ENCODE measurements at regions not wholly inside any gene's neighbourhood (a gene's known extent, or its start where the extent isn't known, plus 50 kb on each side); places are given as distances from the start of the nearest gene placed in this dataset.

DNA sequence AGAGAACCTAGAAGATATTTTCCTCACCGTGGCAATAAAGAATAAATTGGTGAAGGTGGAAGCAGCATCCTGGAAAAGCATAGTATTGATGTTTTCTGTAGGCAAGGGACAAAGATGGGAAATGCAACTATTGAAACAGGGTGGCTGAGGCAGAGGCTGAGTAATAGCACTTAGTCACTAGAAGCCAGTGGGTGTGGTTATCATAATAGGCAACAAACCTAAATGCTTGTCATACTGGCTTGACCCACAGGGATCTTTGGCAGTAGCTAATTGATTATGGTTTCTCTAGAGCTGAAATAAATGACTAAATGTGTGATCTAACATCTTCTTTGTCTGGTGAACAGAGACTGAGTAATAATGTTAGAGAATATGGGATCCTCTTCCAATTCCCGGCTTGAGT lies 353.6 kb upstream of the RPS6KA3 start:
- DNase-seq (ENCODE audit: low spot score): no peak

DNA sequence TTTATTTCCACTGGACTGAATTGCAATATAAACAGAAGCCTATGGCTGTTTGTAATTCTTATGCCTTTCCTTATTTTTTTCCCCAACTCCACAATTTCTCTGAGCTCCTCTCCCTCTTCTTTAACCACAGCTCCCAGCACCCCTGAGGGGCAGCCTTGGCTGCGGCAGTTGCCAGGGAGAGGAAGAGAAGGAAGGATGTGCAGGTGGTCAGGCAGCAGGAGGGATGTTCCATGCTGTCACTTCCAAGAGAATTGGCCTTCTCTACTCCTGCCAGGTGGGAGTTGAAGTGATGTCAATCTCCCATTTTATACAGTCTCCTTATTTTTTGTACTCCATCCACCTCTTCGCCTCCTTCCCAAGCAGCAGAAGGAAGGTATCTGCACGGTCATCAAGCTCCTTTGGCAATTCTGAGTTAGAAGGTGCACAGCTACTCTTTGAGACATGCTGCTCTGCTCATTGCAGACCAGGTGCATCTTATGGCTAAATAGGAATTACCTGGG lies 343.3 kb upstream of the RPS6KA3 start:
- DNase-seq (ENCODE audit: low spot score): peak; percentile 5

DNA sequence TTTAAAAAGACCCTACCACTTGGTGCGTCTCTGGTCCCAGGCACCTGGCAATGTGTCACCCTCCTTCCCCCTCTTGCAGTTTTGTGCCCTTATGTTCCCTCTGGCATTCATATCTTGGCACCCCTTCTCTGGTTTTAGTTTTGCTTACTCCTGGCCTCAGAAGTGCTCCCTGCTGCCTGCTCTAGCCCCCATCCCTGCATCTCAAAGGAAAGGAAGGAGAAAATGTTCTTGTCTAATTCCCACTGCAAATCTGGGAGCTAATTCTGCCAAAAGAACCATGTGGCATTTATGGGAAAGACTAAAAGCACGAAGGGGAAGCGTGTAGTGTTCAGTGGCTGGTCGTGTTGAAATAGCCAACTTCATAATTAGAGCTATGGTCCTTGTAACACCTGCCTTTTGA lies 340.1 kb upstream of the RPS6KA3 start:
- no peak for DNase-seq (ENCODE audit: low spot score)

DNA sequence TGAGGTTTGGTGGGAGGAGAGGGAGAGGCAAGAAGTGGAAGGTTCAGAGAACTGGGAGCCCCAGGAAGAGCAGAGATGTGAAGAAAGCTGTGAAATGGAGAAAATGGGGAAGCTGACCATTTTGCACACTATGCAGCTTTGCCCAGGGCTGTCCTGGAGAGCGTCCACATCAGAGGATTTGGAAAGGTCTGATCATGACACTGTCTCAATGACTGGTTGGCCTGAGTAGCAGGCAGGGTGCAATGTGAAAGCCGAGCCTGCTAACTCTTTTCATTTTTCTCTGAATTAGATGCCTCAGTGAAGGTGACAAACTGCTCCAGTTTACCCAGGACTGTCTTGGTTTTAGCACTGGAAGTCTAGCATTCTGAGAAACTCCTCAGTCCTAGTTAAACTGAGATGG lies 330.1 kb upstream of the RPS6KA3 start:
- no peak for DNase-seq (ENCODE audit: low spot score)

DNA sequence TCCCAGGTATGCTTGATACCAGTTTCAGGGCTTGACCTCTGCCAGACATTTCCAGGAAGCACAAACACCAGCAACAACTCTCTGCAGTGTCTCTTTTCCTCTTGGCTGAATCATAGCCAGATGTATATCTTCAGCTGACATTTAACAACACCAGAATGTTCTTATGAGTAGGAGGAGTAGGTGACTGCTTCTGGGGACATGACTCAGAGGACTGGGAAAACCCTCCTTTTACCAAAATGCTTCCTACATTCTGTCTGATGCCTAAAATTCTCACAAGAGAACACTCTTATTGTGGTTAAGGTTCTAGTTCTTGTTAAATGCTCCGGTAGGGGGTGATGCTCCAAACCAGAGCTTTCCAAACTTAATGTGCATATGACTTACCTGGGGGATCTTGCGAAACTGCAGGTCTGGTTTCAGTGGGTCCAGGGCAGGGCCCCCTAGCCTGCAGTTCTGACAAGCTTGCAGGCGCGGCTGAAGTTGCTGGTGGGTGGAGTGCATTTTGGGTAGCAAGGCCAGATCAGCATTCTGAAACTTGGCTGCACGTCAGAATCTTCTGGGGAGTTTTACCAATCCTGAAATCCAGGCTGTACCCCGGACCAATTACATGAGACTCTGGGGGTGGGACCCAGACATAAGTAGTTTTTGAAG lies 329.3 kb upstream of the RPS6KA3 start:
- DNase-seq (ENCODE audit: low spot score): no peak

DNA sequence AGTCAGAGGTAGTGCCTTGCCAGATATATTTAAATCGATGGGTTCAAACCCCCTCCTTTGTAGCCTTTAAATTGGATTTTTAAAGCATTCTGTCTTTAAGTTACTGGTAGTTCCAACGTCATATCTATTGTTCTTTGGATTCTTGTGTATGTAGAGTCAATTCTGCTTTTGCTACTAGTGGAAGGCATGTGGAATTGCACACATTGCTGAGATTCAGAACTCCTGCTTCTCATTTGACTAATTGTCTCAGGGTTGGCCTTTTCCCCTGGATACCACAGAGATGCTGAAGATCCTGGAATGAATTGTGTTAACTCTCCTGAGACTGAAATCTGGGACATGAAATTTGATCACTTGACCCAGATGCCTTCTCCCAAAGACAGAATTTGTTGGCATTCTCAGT lies 328.3 kb upstream of the RPS6KA3 start:
- DNase-seq (ENCODE audit: low spot score): no peak

DNA sequence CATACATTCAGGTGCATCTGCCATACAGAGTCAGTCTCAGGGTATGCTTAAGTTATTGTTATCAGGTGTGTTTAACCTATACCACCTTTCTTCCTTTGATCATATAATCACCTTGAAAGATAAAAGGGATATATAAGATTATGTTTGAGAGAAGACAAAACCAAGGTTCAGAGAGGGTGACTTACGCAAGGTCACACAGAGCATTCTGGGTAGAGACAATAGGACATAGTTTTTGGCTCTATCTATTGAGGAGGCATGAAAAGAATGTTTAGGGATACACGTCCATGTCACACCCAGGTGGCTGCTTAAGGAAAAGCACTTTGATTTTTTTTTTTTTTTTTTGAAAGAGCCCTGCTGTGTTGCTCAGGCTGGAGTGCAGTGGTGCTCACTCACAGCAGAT lies 327.1 kb upstream of the RPS6KA3 start:
- DNase-seq (ENCODE audit: low spot score): no peak

DNA sequence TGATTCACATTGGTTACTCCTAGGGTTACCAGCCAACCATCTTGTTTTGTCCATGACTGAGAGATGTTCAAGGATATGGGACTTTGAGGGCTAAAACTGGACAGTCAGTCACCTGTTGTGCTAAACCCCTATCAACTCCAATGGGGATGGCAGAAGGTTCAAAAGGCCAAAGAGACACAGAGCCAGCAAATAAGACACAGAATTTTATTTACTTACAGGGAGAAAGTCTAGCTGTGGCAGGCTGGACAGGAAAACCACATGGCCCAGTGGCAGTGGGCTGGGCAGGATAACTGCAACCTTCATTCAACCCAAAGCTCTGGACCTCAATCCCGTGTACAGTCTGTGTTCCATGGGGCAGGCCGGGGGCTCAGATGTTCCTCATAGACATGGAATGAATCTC lies 326.7 kb upstream of the RPS6KA3 start:
- DNase-seq (ENCODE audit: low spot score): no peak

DNA sequence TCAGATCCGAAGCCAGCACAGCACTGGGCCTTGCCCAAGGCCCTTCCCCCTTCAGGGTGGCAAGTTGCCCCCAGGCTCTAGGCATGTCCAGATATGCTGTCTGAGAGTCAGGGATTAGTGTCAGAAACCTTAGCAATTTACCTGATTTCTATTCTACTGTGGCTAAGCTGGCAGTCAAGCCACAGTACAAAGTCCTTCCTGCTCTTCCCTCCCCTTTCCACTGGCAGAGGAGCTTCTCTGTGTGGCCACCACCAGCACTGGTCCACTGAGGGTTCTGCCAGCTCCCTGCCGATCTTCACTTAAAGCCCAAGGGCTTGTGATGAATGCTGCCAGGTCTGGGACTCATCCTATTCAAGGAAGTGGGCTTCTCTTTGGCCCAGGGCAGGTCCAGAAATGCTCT lies 324.5 kb upstream of the RPS6KA3 start:
- DNase-seq (ENCODE audit: low spot score): no peak

DNA sequence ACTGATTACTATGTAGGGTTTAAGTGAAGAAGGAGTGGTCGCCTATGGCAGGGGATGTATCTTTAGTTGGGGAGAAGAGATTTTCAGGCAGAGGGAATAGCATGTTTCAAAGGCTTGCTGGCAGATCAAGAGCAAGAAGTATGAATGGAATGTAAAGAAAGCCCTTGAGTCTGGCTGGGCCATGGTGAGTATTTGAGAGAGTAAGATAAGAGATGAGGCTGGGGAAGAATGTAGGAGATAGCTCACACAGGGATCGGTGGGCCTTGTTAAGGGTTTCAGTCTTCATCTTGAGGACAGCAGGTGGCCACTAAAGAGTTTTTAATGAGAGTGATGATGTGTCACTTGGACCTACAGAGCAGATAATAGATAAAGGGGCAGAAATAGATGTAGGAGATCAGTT lies 319.1 kb upstream of the RPS6KA3 start:
- DNase-seq (ENCODE audit: low spot score): no peak

DNA sequence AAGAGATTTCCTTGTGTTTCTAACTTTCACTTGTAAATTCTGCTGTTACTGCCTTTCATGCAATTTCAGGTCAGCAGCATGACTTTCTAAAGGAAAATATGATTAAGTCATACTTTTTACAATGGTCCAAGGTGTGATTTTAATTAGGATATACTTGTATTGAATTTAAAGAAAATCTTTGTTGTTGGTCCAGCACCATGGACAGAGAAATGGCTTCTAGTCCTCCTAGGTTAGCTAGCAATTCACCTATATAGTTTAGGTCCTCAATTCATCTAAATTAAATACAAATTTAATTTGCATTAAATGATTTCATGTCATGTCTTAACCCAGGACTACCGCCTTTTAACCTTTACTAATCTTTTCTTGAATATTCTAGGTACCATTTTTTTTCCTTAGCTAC lies 304.9 kb upstream of the RPS6KA3 start:
- DNase-seq (ENCODE audit: low spot score): no peak

DNA sequence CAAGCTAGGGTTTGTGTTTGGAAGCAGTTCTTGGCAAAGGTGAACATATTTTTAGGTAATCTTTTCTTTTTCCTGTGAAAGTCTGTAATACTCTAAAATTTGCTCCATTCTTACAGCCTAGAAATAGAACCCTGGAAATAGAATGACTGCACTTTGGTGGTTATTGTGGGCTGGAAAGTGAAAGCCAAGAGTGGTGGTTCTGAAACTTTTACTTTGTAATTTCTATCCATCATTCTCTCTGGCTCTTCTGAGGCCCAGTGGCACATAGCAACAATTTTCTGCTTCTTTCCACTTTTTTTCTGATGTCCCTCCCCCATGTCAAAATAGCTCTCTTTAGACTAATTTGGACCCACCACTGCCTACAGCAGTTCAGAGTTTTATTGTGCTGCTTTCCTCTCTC lies 300.4 kb upstream of the RPS6KA3 start:
- no peak for DNase-seq (ENCODE audit: low spot score)

DNA sequence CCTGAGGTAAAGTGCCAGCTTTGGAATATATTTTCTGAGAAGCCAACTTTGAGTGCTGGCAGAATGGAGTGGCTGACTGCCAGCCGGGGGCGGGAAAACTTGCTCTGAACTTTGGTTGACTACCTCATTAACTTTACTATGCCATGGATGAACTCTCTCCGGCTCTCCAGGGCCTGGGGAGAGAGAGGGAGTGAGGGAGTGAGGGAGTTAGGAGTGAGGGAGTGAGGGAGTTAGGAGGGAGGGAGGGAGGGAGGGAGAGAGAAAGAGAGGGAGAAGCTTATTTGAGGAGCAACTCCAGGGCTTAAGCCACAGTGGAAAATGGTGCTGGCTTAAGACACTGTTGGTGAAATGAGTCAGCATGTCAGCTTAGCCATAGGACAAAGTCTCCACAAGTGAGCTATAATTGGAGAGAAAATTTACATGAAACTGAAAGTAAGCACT lies 280.9 kb upstream of the RPS6KA3 start:
- no peak for DNase-seq (ENCODE audit: low spot score)

DNA sequence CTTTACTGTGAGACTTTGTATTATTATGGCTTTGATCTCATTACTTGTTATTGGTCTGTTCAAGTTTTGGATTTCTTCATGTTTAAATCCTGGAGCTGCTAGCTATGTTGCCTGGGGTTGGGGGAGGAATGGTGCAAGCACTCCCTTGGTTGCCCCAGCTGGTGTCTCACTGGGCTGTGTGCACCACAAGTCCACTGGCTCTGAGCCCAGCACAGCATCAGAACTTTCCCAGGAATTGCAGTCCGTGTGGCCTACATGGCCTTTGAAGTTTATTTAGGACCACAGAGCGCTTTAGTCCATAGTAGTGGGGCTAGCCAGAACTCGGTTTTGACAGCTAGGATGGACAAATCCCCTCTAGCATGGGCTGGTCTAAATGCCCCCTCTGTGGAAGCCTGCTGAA lies 278.8 kb upstream of the RPS6KA3 start:
- DNase-seq (ENCODE audit: low spot score): no peak

DNA sequence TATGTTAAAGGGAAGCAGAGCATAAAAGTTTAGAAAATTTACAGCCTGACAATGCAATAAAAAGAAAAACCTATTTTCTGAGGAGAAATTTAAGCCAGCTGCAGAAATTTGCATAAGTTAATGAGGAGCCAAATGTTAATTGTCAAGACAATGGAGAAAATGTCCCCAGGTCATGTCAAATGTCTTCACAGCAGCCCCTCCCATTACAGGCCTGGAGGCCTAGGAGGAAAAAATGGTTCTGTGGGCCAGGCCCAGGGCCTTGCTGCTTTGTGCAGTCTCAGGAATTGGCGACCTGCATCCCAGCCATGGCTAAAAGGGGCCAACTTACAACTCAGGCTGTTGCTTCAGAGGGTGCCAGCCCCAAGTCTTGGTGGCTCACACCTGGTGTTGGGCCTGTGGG lies 275.4 kb upstream of the RPS6KA3 start:
- no peak for DNase-seq (ENCODE audit: low spot score)

DNA sequence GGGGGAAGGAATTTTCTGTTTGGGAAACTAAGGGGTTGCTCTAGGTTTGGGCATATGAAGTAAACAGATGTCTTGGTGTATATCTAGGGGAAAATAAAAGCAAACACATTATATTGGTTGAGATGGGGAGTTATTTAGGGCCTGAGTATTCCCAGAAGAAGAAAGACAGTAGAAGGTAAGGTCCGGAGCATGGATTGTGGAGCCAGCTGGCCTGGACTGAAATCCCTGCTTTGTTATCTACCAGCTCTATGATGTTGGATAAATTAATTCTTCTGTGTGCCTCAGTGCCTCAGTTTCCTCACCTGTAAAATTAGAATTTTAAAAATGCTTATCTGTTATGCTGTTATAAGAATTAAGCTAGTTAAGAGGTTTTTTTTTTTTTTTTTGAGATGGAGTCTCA lies 272.3 kb upstream of the RPS6KA3 start:
- DNase-seq (ENCODE audit: low spot score): no peak

DNA sequence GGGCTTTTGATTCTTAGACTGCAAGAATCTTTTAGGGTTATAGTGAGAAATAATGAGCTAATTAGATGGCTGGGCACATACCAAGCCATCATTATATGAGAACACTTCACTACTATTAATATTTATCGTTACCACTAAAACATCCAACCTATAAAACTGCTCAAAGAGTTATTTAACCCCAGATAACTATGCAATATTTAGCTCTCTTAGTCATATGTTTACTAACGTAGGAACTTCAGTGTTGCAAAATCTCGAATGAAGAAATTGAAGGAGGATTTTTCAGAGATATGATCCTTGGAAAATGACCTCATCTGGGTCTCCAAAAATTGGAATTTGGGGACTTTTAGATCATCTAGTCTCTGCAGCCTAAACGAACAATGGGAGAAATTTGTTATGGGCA lies 265.0 kb upstream of the RPS6KA3 start:
- no peak for DNase-seq (ENCODE audit: low spot score)

DNA sequence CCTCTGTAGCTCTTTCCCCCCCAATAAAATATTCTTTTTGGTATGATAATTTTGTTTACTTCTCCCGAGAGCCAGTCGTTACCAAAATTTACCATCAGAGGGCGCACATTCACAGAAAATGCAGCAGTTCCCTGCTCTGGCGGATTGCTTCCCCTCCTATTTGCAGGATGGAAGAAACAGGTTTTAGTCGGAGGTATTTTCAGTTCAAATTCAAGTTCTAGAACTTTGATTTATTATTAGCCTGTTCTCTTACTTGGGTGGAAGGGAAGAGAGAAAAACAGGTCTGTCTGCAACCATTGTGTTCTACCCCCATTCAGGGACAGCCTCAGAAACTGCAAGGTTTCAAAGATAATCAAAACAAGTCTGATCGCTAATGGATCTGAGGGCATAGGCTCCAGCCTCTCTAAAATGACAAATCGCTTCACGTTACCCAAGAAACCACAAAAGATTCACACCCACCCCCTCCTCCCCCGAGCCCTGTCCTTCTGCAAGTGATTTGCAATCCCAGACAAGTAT lies 263.8 kb upstream of the RPS6KA3 start:
- DNase-seq (ENCODE audit: low spot score): peak; percentile 69

DNA sequence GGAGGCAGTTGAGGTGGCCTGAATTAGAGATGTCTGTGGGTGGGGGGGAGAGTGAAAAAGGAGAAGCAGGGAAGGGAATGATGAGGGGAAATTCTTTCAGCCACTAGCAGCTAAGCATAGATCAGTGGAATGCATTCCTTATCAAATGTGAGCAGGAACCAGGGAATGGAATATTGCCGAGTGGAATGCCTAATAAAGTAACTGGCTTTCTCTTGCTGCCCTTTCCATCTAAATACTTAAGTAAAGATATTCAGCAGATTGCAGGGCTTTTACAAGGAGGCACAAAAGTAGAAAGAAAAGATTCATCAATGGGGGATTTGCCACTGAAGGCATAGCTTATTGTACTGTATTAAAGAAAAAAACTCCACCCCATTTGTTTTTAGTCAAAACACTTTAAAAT lies 263.0 kb upstream of the RPS6KA3 start:
- DNase-seq (ENCODE audit: low spot score): no peak

DNA sequence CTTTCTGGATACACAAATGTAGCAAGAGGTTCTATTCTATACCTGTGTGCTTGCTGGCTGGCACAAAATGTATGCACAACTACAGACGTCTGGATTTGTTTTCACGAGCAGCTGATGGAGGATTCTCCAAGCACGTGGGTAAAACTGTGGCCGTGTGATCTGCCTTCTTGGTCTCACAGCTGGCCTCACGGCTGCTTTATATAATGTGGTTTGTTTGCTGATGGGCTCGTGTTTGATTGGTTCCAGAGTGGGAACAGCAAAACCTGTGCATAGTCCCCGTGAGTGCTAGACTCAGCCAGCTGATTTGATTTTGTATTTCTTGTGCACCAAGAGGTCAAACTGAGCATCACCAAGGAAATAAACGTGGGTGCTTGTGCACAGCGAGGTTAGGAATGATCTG lies 262.6 kb upstream of the RPS6KA3 start:
- DNase-seq (ENCODE audit: low spot score): no peak

DNA sequence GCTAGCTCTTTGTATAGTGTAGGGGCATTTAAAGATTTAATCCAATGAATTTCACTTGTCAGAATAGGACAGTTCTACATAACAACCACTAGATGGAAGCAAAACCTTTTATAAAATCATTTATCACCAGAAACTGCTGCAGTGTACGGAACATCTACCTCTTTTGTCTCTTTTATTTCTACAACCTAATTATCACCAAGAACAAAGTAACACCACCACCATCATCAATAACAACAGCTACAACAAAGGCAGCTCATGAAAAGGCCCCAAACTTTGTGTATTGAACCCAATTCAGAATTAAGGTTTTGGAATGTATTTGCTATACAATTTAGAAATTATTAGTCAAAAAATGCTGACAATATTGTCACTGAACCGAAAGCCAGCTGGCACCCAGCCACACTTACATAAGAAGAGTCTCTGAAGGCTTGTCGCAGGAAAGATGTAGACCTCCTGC lies 260.9 kb upstream of the RPS6KA3 start:
- peak; percentile 53 for DNase-seq (ENCODE audit: low spot score)

DNA sequence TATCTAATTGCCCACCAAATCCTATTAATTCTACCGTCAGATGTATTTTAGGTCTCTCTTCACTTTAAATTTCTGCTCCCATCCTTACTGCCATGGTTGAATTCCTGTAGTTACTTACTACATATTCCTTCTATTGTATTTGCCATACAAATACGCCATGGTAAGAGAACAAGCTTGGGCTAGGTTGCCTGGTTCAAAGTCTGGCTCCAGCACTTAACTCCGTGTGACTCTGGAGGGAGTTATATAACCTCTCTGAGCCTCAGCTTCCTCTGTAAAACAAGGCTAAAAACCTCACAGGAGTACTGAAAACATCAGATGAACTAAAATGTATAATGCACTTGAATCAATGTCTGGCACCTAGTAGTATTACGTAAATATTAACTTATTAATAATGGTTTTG lies 260.3 kb upstream of the RPS6KA3 start:
- DNase-seq (ENCODE audit: low spot score): no peak

DNA sequence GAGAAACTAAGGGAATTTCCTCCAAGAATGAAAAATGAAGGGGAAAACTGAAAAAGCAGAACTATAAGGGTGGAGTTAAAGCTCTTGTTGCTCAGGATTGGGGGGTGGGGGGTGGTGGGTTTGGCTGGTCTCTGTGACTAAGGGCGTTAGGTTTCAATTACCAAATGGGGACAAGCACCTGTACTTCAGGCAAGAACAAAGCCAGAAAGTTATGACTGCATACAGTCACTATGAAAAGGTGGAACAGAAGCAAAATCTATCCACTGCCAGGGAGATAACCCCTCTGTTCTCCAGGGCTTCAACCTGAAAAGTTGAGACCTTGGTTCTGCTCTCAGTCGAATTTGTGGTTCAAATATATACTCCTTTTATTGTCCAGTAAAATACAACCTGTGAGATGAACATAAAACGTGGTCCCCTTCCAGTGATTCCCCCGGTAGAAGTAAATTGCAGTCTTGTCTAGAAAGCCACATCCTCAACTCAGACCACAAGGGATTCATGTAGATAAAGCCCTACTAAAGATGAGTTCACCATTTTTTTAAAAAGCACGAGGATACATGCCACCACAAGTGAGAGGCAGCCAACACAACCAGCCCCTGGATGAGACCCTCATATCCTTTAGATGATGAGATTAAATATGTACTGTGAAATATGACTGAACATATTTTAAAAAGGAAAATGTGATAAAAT lies 257.1 kb upstream of the RPS6KA3 start:
- DNase-seq (ENCODE audit: low spot score): no peak

DNA sequence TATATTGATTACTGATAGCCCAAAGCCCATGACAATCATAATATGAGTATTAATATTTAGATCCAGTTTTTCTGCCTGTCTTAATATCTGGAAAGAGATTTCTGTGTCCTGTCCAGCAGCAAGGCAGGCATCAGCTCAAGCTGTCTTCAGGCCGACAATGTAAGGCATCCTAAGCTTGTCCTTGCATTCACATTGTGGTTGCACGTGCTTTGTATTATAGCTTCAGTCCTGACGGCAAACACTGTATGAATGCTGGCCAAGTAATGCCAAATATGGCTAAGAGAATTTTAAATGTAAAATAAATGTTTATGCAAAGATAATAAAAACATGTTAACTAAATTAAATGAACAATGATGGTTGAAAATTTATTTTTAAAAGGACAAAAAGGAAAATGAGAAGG lies 255.7 kb upstream of the RPS6KA3 start:
- no peak for DNase-seq (ENCODE audit: low spot score)
